Stimulated activated CD8-positive, alpha-beta memory T cell treated with anti-CD3 and anti-CD28 coated beads, Interleukin-15, amount 100 ng/mL, for 1 hour (primary cell): ENCODE measurements at regions not wholly inside any gene's neighbourhood (a gene's known extent, or its start where the extent isn't known, plus 50 kb on each side); places are given as distances from the start of the nearest gene placed in this dataset.

Experiments
- DNase-seq: peaks from one replicate; pipeline ENCODE4 v3.0.0-alpha.2; 2020; ENCODE audit warnings: low read depth

DNA sequence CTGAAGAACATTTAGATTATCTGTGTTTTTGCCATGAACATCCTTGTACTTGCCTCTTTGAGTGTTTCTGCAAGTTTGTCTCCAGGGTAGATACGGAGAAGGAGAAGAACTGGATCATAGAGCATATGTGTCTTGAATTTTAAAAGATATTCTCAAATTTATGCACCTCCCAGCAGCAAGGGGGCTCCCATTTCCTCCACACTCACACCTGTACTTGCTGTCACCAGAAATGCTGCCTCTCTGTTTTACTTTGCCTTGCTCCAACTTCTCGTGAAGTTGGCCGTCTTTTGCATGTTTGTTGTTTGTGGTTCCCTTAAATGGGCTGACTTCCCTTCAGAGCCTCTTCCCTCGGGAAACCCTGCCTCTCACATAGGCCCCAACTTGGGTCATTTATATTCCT lies 171.0 kb downstream of the TFAP2C start:
- no peak for DNase-seq

DNA sequence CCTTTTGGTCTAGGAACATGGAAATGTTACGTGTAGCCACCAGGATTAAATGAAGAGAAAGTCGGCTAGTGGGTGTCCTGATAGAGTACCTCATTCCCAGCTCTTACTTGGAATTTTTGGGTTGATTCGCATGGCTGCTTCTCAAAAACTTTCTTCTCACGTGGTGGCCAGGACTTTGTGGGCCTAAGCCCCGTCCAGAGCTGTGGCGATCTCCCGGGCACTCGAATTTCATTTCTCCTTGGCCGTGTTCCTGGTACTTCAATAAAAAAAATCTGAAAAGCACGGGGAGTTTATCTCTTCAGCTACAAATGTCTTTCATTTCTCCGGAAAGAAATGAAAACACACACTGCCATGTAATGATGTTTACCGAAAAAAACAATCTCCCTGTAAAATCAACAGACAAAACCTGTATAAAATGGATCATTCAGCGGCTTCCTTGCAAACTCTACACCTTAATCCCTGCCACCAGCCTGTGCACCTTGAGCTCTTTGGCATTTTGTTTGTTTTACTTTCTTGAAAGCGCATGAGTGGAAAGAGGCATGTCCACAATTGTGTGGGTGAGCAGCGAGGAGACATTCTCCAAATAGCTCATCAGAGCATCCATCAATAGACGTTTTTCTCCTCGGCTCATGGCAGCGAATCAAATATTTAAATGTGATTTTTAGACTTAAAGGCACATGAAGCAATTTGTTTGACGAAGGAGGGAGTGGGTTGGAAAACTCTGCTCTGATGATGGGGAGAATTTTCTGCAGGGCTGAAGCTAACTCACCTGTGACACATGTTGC lies 173.1 kb downstream of the TFAP2C start:
- DNase-seq: no peak

DNA sequence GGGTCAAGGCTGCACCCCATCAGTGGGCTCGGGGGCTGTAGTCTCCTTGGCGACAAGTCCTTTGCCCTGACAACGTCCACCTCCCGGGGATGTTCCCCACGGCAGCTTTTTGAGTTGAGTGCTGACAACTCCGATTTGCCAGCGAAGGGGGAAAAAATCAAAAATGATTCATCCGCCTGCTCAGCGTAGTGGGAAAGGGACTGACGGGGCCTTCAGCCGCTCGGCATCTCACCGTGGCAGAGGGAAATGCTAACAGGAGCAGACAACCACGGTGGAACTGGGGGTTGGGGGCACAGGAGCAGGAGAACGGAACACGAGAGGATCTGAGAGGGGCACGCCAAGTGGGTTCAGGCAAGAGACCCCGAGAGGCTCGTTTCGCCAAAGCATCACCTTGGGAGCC lies 173.7 kb downstream of the TFAP2C start:
- DNase-seq: no peak

DNA sequence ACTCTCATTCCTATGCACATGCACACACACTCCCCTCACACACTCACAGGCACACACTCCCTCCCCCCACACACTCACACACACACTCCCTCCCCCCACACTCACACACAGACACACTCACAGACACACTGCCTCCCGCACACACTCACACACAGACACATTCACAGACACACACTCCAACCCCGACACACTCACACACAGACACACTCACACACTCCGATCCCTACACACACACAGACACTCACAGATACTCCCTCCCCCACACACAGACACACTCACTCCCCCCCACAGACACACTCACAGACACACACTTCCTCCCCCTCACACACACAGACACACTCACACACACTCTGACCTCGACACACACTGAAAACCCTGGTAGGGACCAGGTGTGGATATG lies 176.2 kb downstream of the TFAP2C start:
- DNase-seq: no peak

DNA sequence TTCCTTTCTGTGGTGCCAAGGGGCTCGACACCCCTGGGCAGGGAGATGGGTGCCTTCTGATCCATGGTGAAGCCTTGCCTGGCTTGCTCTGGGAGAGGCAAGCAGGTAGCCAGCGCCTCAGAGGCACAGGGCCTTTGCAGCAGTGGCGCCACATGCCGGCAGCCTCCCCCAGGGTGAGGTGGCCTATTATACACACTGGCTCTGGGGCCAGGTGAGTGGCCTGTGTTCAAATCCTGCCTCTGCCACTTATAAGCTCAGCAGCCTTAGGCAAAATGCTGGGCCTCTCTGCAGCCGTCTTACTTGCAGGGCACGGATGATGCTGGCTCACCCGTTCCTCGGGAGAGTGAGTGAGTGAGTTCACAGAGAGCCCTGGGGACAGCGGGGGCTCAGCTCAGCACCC lies 176.9 kb downstream of the TFAP2C start:
- no peak for DNase-seq

DNA sequence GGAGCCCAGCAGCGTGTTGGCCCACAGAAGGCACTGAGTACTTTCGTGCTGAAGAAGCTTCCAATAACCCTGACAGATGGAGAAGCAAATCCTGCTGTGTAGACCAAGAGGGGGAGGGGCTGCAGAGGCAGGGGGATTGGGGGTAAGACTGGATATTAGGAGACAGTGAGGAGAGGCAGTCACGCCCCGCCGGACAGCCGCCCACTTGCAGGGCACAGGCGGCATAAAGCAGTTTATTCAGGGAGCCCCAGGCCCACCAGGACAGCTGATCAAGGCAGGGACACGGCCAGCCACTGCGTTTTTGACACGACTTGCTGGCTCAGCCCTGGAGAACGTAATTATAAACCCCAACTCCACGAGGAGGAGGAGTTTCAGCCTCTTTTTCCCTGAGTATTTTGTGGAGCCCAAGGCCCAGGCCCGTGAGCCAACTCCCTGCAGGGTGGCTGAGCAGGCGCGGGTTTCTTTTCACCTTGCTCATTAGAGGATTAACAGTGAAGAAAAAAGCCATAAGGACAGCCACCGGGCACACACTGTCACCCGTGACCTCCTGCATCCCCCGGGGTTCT lies 177.9 kb downstream of the TFAP2C start:
- DNase-seq: no peak

DNA sequence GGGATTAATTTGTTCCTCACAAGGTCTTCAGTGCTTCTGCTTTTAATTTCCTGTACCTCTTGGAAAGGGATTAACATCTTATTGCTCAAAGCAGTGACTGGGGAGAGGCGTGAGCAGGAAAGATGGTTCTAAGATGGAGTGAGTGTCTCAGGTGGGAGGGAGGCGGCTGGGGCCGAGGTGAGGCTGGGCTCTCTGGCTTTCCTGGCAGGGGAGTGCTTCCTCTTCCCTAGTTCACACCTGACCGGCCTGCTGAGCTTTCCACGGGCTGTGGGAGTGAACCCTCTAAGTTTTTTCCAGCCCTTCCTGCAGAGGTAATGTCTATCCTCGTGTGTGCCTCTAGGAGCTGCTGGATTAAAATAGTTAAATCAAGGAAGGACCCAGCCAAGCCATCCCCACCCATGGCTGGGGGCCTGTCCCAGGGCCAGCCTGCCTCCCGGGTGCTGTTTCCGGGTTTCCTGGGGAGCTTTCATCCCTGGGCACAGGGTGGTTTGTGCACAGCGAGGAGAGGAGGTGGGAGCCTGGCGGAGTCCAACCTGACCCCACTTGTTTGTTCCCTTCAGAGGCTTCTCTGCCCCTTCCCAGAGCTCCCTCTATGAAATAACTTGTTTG lies 179.1 kb downstream of the TFAP2C start:
- DNase-seq: no peak

DNA sequence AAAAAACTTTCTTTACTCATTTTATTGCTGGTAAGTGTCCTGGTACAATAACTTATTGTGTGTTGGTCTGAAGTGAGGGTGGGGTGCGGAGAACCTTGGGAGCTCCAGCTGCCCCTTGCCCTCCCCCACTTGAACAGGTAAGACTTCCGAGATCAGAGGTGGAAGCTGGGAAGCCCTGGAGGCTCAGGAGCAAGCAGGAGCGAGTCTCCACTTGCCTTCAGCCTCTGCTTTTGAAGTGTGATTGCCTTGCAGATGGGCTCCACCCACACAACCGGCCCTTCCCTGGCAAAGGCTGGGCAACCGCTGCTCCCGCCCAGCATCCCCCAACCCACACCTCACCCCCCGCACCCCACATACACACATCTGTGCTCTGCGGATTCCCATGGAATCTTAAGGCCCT lies 179.6 kb downstream of the TFAP2C start:
- no peak for DNase-seq

DNA sequence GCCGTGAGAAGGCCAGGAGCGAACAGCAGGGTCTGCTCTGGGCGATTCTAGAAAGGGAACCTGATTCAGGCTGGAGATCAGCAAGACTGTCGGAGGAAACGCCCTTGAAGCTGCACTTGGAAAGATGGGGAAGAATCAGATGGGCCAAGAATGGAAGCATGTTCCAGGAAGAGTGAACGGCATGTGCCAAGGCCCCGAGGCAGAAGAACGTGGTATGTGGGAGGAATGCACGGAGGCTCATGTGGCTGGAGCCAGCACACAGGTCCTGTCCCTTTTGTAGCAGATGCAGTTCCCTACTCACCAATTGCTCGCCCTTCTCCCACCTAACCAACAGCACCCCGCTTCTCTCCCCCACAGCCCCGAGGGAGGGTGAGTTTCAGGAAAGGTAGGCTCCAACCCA lies 180.6 kb downstream of the TFAP2C start:
- DNase-seq: no peak

DNA sequence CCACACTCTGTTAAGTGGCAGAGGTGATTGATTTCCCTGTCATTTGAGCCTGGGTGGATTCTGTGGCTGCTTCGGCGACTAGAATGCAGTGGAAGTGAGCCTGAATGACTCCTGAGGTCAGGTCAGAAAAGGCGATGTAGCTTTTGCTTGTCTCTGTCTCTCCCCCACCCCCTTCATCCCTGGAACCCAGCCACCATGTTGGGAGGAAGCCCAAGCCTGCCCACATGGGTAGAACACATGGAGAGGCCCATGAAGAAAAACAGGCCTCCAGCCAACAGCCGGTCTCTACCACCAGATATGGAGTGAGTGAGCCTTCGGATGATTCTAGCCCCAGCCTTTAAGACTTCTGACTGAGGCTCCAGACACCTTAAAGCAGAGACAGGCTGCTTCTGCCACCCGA lies 181.0 kb downstream of the TFAP2C start:
- DNase-seq: no peak

DNA sequence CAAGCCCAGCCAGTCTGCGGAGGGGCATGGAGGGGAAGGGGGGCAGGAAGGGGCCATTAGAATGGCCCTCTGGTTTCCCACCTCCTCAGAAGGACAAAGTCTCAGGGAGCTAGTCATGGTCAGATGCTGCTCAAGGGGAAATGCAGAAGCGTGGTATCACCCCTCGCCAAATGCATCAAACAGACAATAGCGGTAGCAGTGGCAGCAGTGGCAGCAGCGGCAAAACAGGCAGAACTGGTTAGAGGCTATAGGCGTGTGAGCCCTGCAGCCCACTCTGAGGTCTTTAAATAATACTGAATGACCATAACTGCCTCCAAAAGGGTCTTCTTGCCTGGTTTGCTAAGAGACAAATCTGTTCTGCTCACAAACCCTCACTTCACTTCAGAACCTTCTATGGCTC lies 186.7 kb downstream of the TFAP2C start:
- DNase-seq: no peak

DNA sequence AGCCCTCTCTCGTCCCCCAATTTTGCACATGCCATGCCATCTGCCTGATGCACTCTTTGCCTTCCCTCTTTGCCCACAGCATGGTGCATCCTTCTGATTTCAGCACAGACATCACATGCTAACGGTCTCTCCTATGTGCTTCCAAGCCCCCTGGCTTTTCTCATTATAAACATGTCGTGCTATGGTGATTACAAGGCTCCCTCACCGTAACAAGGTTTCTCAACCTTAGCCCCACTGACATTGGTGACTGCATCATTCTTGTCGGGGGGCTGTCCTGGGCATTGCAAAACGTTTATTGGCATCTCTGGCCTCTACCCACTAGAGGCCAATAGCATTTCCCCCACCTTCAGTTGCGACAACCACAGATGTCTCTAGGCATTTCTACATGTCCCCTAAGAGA lies 187.2 kb downstream of the TFAP2C start:
- no peak for DNase-seq

DNA sequence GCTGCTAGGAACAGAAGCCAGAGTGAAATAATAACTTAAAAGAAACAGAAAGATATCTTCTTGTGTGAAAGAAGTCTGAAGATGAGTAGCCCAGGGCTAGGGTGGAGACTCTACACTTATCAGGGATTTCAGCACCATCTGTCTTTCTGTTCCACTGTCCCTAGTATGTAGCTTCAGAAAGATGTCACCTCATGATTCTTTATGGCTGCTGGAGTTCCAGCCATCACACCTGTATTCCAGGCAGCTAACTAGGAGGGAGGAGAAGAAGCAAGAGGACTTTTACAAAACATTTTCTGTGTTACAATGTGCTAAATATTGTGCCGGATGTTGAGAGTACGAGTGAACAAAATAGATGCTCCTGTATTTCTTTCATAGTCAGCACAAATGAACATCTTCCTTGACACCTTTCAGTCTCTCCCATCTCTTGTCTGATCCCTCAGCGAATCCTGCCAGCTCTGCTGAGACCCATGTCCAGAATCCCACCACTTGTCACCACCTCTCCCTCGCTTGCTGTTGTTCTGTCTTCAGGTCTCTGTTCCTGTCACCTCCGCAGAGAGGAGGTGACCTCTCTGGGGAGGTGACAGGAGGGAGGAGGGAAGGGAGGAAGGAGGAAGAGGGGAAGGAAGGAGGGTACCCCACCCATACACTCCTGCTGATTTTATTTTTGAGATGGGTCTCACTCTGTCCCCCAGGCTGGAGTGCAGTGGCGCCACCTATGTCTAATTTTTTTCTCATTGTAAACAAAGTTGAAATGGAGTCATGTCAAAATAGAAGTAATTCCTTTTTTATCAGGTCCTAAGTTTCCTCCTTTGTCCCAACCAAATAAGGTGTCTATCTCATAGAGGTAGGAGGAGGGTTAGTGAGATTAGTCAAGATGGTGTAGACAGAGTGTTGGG lies 188.9 kb downstream of the TFAP2C start:
- no peak for DNase-seq

DNA sequence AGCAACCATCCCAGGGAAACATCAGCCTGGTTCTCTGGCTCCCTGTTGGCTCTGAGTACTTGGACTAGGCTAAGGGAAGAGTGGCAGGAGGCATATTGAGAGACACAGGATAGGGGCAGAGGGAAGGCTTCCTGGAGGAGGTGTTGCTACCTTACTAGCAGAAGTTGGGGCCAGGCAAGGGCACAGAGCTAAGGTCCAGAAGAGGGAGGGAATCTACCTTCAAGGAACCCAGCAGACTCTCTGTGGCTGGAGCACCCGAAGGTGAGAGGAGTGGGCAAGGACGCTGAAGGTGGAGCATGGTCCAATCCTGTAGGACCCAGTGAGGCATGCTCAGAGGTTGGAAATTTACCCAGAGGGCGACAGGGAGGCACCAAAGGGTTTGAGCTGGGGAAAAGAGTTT lies 191.9 kb downstream of the TFAP2C start:
- no peak for DNase-seq

DNA sequence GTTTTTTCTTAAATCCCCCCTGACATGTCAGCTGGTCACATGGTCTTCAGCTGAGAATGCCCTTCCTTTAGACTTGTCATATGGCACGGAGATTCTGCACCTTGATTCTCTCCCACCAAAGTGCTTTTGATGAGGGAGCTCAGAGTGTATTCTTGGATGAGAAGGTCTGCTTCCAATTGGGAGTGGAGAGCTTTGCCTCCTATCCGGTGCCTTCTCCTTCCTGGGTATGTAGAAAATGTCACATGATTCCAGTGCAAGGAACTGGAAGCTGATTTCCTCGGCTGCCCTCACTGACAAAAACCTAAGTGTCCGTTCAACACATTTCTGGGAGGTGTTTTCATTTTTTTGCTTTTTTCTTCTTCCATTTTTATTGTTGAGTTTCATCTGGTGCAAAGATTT lies 197.2 kb downstream of the TFAP2C start:
- no peak for DNase-seq

DNA sequence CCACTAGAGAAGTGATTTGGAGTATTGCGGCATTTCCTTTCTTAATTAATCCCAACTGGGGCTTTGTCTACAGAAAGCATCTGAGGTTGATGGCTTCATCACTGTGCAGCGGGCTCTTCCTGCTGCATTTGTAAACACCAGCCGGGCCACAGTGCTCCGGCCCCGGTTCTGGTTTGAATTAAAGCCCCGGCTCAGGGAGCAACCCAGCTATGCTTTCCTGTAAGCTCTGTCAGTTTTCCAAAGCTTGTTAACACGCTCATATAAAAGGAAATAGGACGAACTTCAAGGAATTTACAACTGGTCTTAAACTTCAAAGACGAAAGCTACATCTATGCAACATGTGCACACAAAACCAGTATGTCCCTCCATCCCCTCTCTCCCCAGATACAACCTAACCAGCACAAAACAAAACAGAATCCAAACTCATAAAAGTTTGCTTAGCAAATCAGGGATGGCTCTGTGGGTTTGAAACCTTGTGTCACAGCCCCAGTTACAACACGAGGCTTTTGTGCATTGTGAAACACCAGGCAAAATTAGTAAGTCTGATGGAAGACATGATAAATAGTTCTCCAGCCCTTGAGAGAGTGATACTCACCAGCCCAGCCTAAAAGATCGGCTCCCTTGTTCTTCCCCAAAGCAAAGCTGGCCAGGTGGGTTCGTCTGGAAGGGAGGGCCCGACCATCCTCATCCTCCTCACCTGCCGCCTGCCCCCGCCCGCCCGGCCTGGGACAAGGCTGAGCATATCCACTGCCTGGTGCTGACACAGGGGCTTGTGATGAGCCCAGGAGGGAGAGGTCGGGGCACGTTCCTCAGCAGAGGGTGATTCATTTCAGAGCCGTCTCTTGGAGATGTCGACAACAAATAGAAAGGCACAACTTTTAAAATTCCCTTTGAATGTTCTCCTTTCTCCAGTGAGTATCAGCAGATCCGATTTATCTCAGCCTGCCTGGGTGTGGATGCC lies 197.9 kb downstream of the TFAP2C start:
- DNase-seq: no peak

DNA sequence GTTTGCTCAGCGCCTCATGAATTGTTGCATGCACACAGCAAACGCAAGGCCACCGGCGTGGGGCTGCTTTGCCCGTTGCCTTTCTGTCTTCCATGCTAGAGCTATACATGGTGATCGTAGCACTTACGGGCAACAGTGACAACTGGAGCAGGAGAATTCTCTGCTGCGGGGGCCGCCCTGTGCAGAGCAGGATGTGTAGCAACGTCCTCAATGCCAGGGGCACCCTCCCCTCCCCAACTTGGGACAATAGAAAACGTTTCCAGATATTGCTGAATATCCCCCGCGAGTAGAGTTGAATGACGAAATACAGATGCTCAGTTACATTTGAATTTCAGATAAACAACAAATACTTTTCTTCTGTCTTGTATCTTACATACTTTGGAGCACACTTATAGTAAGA lies 198.7 kb downstream of the TFAP2C start:
- no peak for DNase-seq

DNA sequence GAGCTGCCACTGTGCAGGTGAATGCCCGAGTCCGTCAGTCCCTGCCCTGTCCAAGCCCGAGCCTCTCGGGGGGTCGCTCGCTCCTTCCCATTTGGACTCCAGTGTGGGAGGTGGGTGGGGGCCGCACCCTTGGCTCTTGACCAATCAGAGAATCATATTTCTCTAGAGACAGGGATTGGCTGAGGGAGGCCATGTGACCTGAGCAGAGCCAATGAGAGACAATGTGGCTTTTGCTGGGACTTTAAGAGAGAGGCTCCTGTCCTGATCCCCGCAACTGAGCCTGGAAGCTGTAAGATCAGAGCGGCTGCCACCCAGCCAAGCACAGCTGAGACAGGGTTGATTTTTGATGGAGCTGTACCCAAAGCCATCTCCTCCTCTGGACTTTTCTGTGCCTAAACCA lies 199.3 kb downstream of the TFAP2C start:
- DNase-seq: no peak

DNA sequence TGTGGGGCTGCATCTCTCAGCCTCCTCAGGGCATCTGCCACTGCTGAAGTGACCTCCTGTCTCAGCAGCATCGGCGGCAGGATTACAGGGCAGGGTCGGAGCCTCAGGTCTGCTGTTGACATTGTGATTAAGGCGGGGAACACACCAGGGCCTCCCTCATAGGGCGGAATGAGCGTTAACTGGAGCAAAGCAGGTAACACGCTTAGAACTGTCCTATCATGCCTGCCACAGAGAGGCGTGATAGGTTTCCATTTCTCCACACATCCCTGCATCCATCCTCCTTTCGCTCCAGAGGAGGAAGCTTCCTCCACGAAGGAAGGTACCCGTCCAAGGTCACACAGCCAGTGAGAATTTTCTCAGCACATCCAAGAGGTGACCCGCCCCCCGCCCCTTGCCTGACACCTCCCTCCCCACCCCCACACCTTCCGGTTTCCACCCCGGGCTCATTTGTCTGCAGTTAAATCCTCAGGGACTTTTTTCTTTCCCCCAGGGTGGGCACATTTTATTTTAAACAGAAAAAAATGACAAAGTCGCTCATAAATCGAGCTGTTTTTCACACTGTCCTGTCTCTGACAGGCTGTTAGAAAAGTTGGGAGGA lies 200.8 kb downstream of the TFAP2C start:
- DNase-seq: no peak

DNA sequence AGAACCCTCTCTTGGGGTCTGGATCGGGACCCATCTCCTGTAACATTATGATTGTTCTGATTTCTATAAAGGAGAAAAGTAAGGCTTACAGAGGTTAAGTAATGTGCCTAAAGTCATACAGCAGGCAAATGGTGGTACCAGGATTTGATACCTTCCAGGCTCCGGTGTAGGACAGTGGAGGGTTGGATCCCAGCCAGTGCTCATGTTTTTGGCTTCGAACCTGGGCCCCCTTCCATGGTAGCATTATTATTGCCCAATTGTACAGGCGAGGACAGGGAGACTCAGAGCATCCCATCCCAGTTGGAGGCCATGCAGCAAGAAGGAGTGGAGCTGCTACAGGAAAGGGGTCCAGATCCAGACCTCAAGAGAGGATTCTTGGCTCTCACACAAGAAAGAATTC lies 202.7 kb downstream of the TFAP2C start:
- no peak for DNase-seq

DNA sequence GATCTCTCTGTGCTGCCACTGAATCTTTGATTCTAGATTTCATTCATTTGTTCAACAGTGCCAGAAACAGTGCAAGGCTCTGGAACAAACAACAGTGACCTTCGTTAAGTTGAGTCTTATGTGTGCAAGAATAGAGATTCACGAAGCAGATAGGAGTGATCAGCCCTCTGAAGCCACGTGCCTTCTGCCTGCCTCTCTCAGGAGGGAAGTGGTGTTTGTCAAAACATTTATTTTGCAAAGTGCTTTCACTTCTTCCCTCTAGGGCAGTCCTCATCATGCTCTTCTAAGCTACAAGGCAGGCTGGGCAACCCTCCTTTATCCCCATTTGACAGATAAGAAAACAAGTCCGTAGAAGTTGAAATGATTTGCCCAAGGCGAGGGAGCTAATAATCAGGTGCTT lies 204.3 kb downstream of the TFAP2C start:
- no peak for DNase-seq
